Liver (tissue), 3 donors: ENCODE measurements at regions not wholly inside any gene's neighbourhood (a gene's known extent, or its start where the extent isn't known, plus 50 kb on each side); places are given as distances from the start of the nearest gene placed in this dataset.

Experiments used
- ATF3 ChIP-seq: IDR thresholded peaks from 2 replicates; pipeline ENCODE4 v1.6.1; 2016; ENCODE audit warnings: antibody characterized with exemption
- EGR1 ChIP-seq, 2 donors: IDR thresholded peaks; 2 replicates each; pipeline ENCODE4 v1.6.1; 2016 to 2018; ENCODE audit warnings: antibody characterized with exemption in 2 of 2, low read depth in 2 of 2
- HNF4A ChIP-seq, 2 donors: conservative IDR thresholded peaks; 2 replicates each; pipeline ENCODE4 v1.6.1; 2016; ENCODE audit warnings: antibody characterized with exemption in 2 of 2, mild to moderate bottlenecking in 2 of 2
- JUND ChIP-seq, 2 donors: IDR thresholded peaks; 2 replicates each; pipeline ENCODE4 v1.6.1; 2016; ENCODE audit warnings: antibody characterized with exemption in 2 of 2
- RAD21 ChIP-seq, 2 donors: IDR thresholded peaks; 2 replicates each; pipeline ENCODE4 v1.6.1; 2016; ENCODE audit warnings: antibody characterized with exemption in 2 of 2, mild to moderate bottlenecking in 2 of 2
- RXRA ChIP-seq, 2 donors: IDR thresholded peaks; 2 replicates each; pipeline ENCODE4 v1.6.1; 2017 to 2018; ENCODE audit warnings: antibody characterized with exemption in 2 of 2, mild to moderate bottlenecking in 1 of 2
- SP1 ChIP-seq: IDR thresholded peaks from 2 replicates; pipeline ENCODE4 v1.6.1; 2018; ENCODE audit warnings: antibody characterized with exemption, mild to moderate bottlenecking
- TAF1 ChIP-seq: conservative IDR thresholded peaks from 2 replicates; pipeline ENCODE4 v1.6.1; 2016; ENCODE audit warnings: antibody characterized with exemption, mild to moderate bottlenecking
- TF ChIP-seq, protein P1 (sequence below): fragments of 150-350 bp; IDR thresholded peaks from 2 replicates; pipeline ENCODE4 v1.5.1; 2017; ENCODE audit warnings: improper control_type of control experiment, low read depth, low read length; ENCODE audit not compliant: missing input control
- TF ChIP-seq, protein P2 (sequence below): IDR thresholded peaks from 2 replicates; pipeline ENCODE4 v1.6.1; 2016; ENCODE audit warnings: antibody characterized with exemption
- donor health status: healthy.
- donor health status: healthy.

DNA sequence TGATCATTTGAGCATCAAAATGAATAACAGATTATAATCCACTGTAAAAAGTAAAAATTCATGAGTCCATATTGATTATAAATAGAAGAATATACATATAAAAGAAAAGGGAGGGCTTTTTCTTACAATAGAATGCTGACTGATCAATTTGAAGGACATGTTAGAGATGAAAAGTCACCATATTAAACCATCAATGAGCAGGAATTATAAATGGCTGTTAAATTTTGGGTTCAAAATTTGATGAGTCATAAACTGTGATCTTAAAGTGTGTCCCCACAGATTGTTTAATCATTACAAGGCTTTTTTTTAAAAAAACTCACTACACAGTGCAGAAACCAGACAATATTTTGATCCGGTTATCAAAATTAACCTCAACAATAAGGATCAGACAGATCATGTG lies 434.5 kb downstream of the BCL11A start:
- TF ChIP-seq TAF1 (no peak), EGR1 (IDR thresholded peaks at IDR 0.05; ENCODE audit: low read depth in 2 of 2) (no peak), RAD21 (IDR thresholded peaks at IDR 0.05) (no peak), JUND (IDR thresholded peaks at IDR 0.05) (no peak), ATF3 (no peak), HNF4A (conservative IDR thresholded peaks at IDR 0.05) (no peak), SP1 (no peak), RXRA (IDR thresholded peaks at IDR 0.05) (no peak)
- TF ChIP-seq, protein P1, sequence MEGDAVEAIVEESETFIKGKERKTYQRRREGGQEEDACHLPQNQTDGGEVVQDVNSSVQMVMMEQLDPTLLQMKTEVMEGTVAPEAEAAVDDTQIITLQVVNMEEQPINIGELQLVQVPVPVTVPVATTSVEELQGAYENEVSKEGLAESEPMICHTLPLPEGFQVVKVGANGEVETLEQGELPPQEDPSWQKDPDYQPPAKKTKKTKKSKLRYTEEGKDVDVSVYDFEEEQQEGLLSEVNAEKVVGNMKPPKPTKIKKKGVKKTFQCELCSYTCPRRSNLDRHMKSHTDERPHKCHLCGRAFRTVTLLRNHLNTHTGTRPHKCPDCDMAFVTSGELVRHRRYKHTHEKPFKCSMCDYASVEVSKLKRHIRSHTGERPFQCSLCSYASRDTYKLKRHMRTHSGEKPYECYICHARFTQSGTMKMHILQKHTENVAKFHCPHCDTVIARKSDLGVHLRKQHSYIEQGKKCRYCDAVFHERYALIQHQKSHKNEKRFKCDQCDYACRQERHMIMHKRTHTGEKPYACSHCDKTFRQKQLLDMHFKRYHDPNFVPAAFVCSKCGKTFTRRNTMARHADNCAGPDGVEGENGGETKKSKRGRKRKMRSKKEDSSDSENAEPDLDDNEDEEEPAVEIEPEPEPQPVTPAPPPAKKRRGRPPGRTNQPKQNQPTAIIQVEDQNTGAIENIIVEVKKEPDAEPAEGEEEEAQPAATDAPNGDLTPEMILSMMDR = no peak
- TF ChIP-seq, protein P2, sequence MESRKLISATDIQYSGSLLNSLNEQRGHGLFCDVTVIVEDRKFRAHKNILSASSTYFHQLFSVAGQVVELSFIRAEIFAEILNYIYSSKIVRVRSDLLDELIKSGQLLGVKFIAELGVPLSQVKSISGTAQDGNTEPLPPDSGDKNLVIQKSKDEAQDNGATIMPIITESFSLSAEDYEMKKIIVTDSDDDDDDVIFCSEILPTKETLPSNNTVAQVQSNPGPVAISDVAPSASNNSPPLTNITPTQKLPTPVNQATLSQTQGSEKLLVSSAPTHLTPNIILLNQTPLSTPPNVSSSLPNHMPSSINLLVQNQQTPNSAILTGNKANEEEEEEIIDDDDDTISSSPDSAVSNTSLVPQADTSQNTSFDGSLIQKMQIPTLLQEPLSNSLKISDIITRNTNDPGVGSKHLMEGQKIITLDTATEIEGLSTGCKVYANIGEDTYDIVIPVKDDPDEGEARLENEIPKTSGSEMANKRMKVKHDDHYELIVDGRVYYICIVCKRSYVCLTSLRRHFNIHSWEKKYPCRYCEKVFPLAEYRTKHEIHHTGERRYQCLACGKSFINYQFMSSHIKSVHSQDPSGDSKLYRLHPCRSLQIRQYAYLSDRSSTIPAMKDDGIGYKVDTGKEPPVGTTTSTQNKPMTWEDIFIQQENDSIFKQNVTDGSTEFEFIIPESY = no peak
